OCI-LY1 (cell line): ENCODE measurements at regions not wholly inside any gene's neighbourhood (a gene's known extent, or its start where the extent isn't known, plus 50 kb on each side); places are given as distances from the start of the nearest gene placed in this dataset.

Experiments used
- CTCF ChIP-seq: fragments of 200-600 bp; sonication (generic), shearing (Covaris generic); IDR thresholded peaks from 2 replicates; pipeline ENCODE4 v1.5.1; 2017; ENCODE audit warnings: mild to moderate bottlenecking, antibody characterized with exemption, low read length, moderate library complexity, mixed read lengths
- EZH2 ChIP-seq: fragments of 200-600 bp; sonication (generic), shearing (Covaris generic); IDR thresholded peaks from 2 replicates; pipeline ENCODE4 v1.8.0; 2017; ENCODE audit warnings: borderline replicate concordance, mixed run types, mild to moderate bottlenecking, antibody characterized with exemption, low read length, moderate library complexity, mixed read lengths

- TF ChIP-seq EZH2 = no peak
- no peak for TF ChIP-seq CTCF
These were observed 248.6 kb upstream of the SLITRK3 start for GRCh38 chr3:165444745-165445144.
